ENCODE measurements at regions not wholly inside any gene's neighbourhood (a gene's known extent, or its start where the extent isn't known, plus 50 kb on each side); places are given as distances from the start of the nearest gene placed in this dataset.

DNA sequence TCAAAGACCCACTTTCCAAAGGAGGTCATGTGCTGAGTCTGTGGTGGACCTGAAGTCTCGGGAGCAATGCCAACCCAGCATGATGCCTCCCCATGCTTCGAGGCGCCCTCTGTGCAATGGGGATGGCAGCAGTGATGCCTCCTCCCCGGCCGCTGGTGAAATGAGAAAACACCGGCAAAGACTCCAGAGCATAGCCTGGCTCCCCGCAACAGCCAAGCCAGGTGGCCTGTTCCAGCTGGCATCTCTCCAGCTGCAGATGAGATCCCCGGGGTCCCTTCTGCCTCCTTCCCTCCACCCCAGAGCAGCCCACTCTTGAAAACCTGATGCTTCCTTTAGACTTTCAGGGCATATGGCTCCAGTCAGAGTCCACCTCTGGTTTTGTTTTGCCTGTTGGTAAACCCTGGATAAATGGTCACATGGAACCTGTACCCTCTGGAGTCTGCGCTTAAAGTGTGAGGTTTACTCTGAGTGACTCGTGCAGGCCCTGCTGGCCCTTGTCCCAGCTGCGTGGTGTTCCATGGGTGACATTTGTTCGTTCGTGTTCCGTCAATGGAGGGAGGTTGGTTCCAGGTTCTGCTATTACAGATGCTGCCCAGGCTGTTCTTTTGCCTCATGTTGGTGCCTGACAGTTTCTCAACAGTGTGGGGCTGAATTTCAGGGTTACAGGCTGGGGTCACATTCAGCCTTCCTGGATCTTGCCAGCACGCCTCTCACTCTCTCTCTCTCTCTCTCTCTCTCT lies 181.8 kb upstream of the CIBAR2 start:
- Histone ChIP-seq H4K20me1 (ENCODE audit: control insufficient read depth, extremely low read depth, insufficient read depth, low read length) (peaks cover 2% of the 10 kb centered on the region), H3K9me1 (ENCODE audit: control insufficient read depth, extremely low read depth, insufficient read depth, low read length) (no peaks in the 10 kb centered on the region), H3K4me3 (ENCODE audit: control insufficient read depth in 2 of 3, extremely low read depth in 1 of 3, insufficient read depth in 2 of 3, low read depth in 1 of 3, low read length in 3 of 3) (no peak overlapping the region), H3K4me2 (ENCODE audit: control insufficient read depth, extremely low read depth, insufficient read depth, low read depth, low read length) (no peak overlapping the region), H3K4me1 (ENCODE audit: control insufficient read depth, extremely low read depth, insufficient read depth, low read length) (no peaks in the 10 kb centered on the region), H3K27ac (ENCODE audit: control insufficient read depth, insufficient read depth, low read length) (no peak overlapping the region), H3K36me3 (ENCODE audit: control insufficient read depth in 2 of 2, extremely low read depth in 1 of 2, insufficient read depth in 2 of 2, low read length in 2 of 2) (no peaks in the 10 kb centered on the region), H3K27me3 (ENCODE audit: control insufficient read depth, extremely low read depth, insufficient read depth, low read length) (no peaks in the 10 kb centered on the region), H3K9ac (ENCODE audit: control insufficient read depth, extremely low read depth, insufficient read depth, low read length) (no peak overlapping the region), H3K9me3 (ENCODE audit: control insufficient read depth, low read depth, low read length) (no peaks in the 10 kb centered on the region), H3K79me2 (ENCODE audit: control insufficient read depth, insufficient read depth, low read length) (no peaks in the 10 kb centered on the region), H2AFZ (ENCODE audit: control insufficient read depth, low read length) (no peak overlapping the region)
- FAIRE-seq (no peak), DNase-seq (ENCODE audit: low read depth, low spot score) (no peak)
- TF ChIP-seq, protein P1, sequence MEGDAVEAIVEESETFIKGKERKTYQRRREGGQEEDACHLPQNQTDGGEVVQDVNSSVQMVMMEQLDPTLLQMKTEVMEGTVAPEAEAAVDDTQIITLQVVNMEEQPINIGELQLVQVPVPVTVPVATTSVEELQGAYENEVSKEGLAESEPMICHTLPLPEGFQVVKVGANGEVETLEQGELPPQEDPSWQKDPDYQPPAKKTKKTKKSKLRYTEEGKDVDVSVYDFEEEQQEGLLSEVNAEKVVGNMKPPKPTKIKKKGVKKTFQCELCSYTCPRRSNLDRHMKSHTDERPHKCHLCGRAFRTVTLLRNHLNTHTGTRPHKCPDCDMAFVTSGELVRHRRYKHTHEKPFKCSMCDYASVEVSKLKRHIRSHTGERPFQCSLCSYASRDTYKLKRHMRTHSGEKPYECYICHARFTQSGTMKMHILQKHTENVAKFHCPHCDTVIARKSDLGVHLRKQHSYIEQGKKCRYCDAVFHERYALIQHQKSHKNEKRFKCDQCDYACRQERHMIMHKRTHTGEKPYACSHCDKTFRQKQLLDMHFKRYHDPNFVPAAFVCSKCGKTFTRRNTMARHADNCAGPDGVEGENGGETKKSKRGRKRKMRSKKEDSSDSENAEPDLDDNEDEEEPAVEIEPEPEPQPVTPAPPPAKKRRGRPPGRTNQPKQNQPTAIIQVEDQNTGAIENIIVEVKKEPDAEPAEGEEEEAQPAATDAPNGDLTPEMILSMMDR (optimal IDR thresholded peaks at IDR 0.05 in 1 of 3, IDR thresholded peaks at IDR 0.05 in 1 of 3, conservative IDR thresholded peaks at IDR 0.05 in 1 of 3; ENCODE audit: extremely low read depth in 1 of 3, insufficient read depth in 2 of 3, low read length in 3 of 3): no peak
- no peak for TF ChIP-seq EZH2 (IDR thresholded peaks at IDR 0.05; ENCODE audit: low read length)
- dilution Hi-C loops (cut with MboI; ENCODE audit: extremely low pct_ligation_motif_present, low sequenced_read_pairs): no loop called here

DNA sequence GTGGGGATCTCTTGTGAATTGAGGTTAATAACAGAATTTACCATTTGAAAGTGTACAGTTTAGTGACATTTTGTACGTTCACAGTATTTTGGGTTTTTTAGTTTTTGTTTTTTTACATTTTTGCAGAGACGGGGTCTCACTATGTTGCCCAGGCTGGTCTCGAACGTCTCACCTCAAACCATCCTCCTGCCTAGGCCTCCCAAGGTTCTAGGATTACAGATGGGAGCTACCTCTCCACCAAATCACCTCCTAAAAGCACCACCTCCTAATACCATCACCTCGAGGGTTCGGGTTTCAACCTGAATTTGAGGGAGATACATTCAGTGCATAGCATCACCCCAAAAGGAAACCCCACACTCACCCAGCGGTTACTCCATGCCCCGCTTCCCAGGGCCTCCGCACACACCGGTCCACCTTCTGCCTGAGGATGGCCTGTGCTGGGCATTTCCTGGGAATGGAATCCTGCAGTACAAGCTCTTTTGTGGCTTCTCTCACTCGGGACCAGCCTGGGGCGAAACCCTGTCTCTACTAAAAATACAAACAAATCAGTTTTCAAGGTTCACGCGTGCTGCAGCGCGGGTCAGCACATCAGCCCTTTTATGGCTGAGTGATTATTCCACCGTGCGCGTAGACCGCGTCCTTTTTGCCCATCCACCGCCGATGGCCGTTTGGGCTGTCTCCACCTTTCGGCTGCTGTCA lies 182.7 kb upstream of the CIBAR2 start:
- Histone ChIP-seq H4K20me1 (ENCODE audit: control insufficient read depth, extremely low read depth, insufficient read depth, low read length) (peaks cover 2% of the 10 kb centered on the region), H2AFZ (ENCODE audit: control insufficient read depth, low read length) (no peak overlapping the region), H3K9ac (ENCODE audit: control insufficient read depth, extremely low read depth, insufficient read depth, low read length) (no peak overlapping the region), H3K36me3 (ENCODE audit: control insufficient read depth in 2 of 2, extremely low read depth in 1 of 2, insufficient read depth in 2 of 2, low read length in 2 of 2) (no peaks in the 10 kb centered on the region), H3K9me1 (ENCODE audit: control insufficient read depth, extremely low read depth, insufficient read depth, low read length) (no peaks in the 10 kb centered on the region), H3K4me1 (ENCODE audit: control insufficient read depth, extremely low read depth, insufficient read depth, low read length) (no peaks in the 10 kb centered on the region), H3K27ac (ENCODE audit: control insufficient read depth, insufficient read depth, low read length) (no peak overlapping the region), H3K4me2 (ENCODE audit: control insufficient read depth, extremely low read depth, insufficient read depth, low read depth, low read length) (no peak overlapping the region), H3K4me3 (ENCODE audit: control insufficient read depth in 2 of 3, extremely low read depth in 1 of 3, insufficient read depth in 2 of 3, low read depth in 1 of 3, low read length in 3 of 3) (no peak overlapping the region), H3K79me2 (ENCODE audit: control insufficient read depth, insufficient read depth, low read length) (no peaks in the 10 kb centered on the region), H3K27me3 (ENCODE audit: control insufficient read depth, extremely low read depth, insufficient read depth, low read length) (no peaks in the 10 kb centered on the region), H3K9me3 (ENCODE audit: control insufficient read depth, low read depth, low read length) (no peaks in the 10 kb centered on the region)
- dilution Hi-C loops (cut with MboI; ENCODE audit: extremely low pct_ligation_motif_present, low sequenced_read_pairs): no loop called here
- DNase-seq (ENCODE audit: low read depth, low spot score) (no peak), FAIRE-seq (no peak)
- TF ChIP-seq, protein P1 (optimal IDR thresholded peaks at IDR 0.05 in 1 of 3, IDR thresholded peaks at IDR 0.05 in 1 of 3, conservative IDR thresholded peaks at IDR 0.05 in 1 of 3; ENCODE audit: extremely low read depth in 1 of 3, insufficient read depth in 2 of 3, low read length in 3 of 3): no peak
- no peak for TF ChIP-seq EZH2 (IDR thresholded peaks at IDR 0.05; ENCODE audit: low read length)
